Tibial artery (tissue), 4 donors: ENCODE measurements at regions not wholly inside any gene's neighbourhood (a gene's known extent, or its start where the extent isn't known, plus 50 kb on each side); places are given as distances from the start of the nearest gene placed in this dataset.

Experiments used
- DNase-seq, 2 donors: peaks; one replicate each; pipeline ENCODE4 v3.0.0-alpha.2; 2019
- H3K27ac ChIP-seq, 2 donors: fragments of 200-600 bp; sonication (generic) in 1 of 2; 1 replicate in 1 of 2; 2 replicates in 1 of 2; pipeline ENCODE4 v1.5.1; 2018 to 2019; ENCODE audit warnings: mild to moderate bottlenecking in 1 of 2
- H3K27me3 ChIP-seq, 2 donors: fragments of 200-600 bp; sonication (generic) in 1 of 2; one replicate each; pipeline versions ENCODE4 v1.5.1 to v1.6.0; 2016 to 2019
- H3K36me3 ChIP-seq, 3 donors: fragments of 200-600 bp; sonication (generic) in 2 of 3; one replicate each; pipeline ENCODE4 v1.5.1; 2016 to 2019; ENCODE audit warnings: mild to moderate bottlenecking in 2 of 3
- H3K4me1 ChIP-seq, 4 donors: fragments of 200-600 bp; sonication (generic) in 2 of 4; 1 replicate in 3 of 4; 2 replicates in 1 of 4; pipeline ENCODE4 v1.5.1; 2016 to 2019
- H3K4me3 ChIP-seq, 2 donors: fragments of 200-600 bp; sonication (generic) in 1 of 2; 1 replicate in 1 of 2; 2 replicates in 1 of 2; pipeline ENCODE4 v1.5.1; 2018 to 2019; ENCODE audit warnings: mild to moderate bottlenecking in 2 of 2
- H3K9me3 ChIP-seq, 3 donors: fragments of 200-600 bp; sonication (generic) in 1 of 3; one replicate each; pipeline ENCODE4 v1.5.1; 2016 to 2019
- CTCF ChIP-seq, 2 experiments: fragments of 200-600 bp in 1 of 2; fragments of 450-650 bp in 1 of 2; IDR thresholded peaks; one replicate each; pipeline ENCODE4 v1.5.1; 2017 to 2019; ENCODE audit warnings: antibody characterized with exemption in 2 of 2, mild to moderate bottlenecking in 1 of 2, moderate library complexity in 1 of 2
- intact Hi-C: fragments of 100-400 bp; cut with DNase I; formaldehyde crosslinking; loops from one replicate; pipeline ENCODE4 v1.15.0; 2023; ENCODE audit warnings: low total_unique reads

GRCh38 chr13:64206430-64207225 is 2791.0 kb upstream of the PCDH20 start:
- no peak for DNase-seq
- intact Hi-C loops, result no loop called here
- Histone ChIP-seq H3K36me3 (no peaks in the 10 kb centered on the region), H3K4me1 (no peaks in the 10 kb centered on the region), H3K9me3 (no peaks in the 10 kb centered on the region), H3K27ac (no peak overlapping the region), H3K4me3 (no peak overlapping the region), H3K27me3 (no peaks in the 10 kb centered on the region)
- no peak for TF ChIP-seq CTCF (IDR thresholded peaks at IDR 0.05)

- no peaks in the 10 kb centered on the region for H3K36me3 ChIP-seq
- no peaks in the 10 kb centered on the region for H3K27me3 ChIP-seq
- no peaks in the 10 kb centered on the region for H3K9me3 ChIP-seq
- no peak overlapping the region for H3K27ac ChIP-seq
- TF ChIP-seq CTCF (IDR thresholded peaks at IDR 0.05), result no peak
- intact Hi-C loops, result no loop called here
- no peak overlapping the region for H3K4me3 ChIP-seq
- no peaks in the 10 kb centered on the region for H3K4me1 ChIP-seq
- DNase-seq, result no peak
Observed at GRCh38 chr13:64202517-64202916, 2786.9 kb upstream of the PCDH20 start.

- no peak overlapping the region for H3K27ac ChIP-seq
- DNase-seq, result no peak
- H3K9me3 ChIP-seq, result no peaks in the 10 kb centered on the region
- TF ChIP-seq CTCF (IDR thresholded peaks at IDR 0.05), result no peak
- no peaks in the 10 kb centered on the region for H3K36me3 ChIP-seq
- no peaks in the 10 kb centered on the region for H3K27me3 ChIP-seq
- intact Hi-C loops, result no loop called here
- H3K4me3 ChIP-seq, result no peak overlapping the region
- H3K4me1 ChIP-seq, result no peaks in the 10 kb centered on the region
Observed at GRCh38 chr13:64197232-64197631, 2781.6 kb upstream of the PCDH20 start.

GRCh38 chr13:64186503-64187250 is 2771.0 kb upstream of the PCDH20 start:
- no peak for TF ChIP-seq CTCF (IDR thresholded peaks at IDR 0.05)
- Histone ChIP-seq H3K27ac (no peak overlapping the region), H3K27me3 (no peaks in the 10 kb centered on the region), H3K4me1 (no peaks in the 10 kb centered on the region), H3K36me3 (no peaks in the 10 kb centered on the region), H3K4me3 (no peak overlapping the region), H3K9me3 (no peaks in the 10 kb centered on the region)
- intact Hi-C loops, result no loop called here
- DNase-seq, result no peak

GRCh38 chr13:64186071-64186470 is 2770.4 kb upstream of the PCDH20 start:
- DNase-seq, result no peak
- Histone ChIP-seq H3K27me3 (no peaks in the 10 kb centered on the region), H3K4me3 (no peak overlapping the region), H3K4me1 (no peaks in the 10 kb centered on the region), H3K9me3 (no peaks in the 10 kb centered on the region), H3K27ac (no peak overlapping the region), H3K36me3 (no peaks in the 10 kb centered on the region)
- intact Hi-C loops, result no loop called here
- TF ChIP-seq CTCF (IDR thresholded peaks at IDR 0.05), result no peak
